AG04449 (cell line): ENCODE measurements at regions not wholly inside any gene's neighbourhood (a gene's known extent, or its start where the extent isn't known, plus 50 kb on each side); places are given as distances from the start of the nearest gene placed in this dataset.

Experiments
- CTCF ChIA-PET: fragments of 350-600 bp; formaldehyde crosslinking; extraction: SDS; loops from one replicate; lab custom pipeline; 2021; ENCODE audit warnings: antibody characterized with exemption; lab: Yijun Ruan, JAX
- POLR2A ChIA-PET: fragments of 400-600, 350-600 bp; formaldehyde crosslinking; extraction: SDS; loops from one replicate; lab custom pipeline; 2020; ENCODE audit warnings: antibody characterized with exemption, inconsistent platforms; lab: Yijun Ruan, JAX
- DNase-seq: peaks from one replicate; pipeline ENCODE4 v3.0.0-alpha.2; 2010; ENCODE audit warnings: low read depth, low spot score
- H3K4me3 ChIP-seq: 2 replicates; pipeline ENCODE4 v1.5.1; 2011; ENCODE audit warnings: low read depth, mild to moderate bottlenecking, control low read depth, low read length
- TF ChIP-seq, protein P1 (sequence below): IDR thresholded peaks from one replicate; pipeline ENCODE4 v1.5.1; 2011; ENCODE audit warnings: mild to moderate bottlenecking, moderate library complexity, low read length, control low read depth, inconsistent platforms; ENCODE audit not compliant: insufficient read depth; ENCODE audit errors: missing control alignments

DNA sequence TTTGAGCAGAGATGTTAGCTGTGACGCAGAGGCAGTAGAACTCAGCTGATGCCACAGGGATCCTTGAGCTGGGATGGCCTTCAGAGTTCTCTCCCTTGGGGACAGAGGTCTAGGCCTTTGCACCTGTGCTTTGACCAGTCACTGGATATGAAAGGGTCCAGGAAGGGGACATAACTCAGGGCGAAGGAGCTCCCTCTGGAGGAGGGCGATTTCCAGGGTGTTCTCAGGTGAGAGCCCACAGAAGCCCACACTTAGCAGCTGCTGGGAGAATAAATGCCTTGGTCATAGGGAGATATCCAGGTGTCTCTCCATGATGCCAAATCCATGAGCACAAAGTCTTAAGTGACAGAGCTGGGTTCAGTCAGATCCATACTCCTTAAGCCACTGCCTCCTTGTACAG is 369.2 kb downstream of the NYAP2 start:
- H3K4me3 ChIP-seq = no peak overlapping the region
- DNase-seq = no peak
- TF ChIP-seq, protein P1, sequence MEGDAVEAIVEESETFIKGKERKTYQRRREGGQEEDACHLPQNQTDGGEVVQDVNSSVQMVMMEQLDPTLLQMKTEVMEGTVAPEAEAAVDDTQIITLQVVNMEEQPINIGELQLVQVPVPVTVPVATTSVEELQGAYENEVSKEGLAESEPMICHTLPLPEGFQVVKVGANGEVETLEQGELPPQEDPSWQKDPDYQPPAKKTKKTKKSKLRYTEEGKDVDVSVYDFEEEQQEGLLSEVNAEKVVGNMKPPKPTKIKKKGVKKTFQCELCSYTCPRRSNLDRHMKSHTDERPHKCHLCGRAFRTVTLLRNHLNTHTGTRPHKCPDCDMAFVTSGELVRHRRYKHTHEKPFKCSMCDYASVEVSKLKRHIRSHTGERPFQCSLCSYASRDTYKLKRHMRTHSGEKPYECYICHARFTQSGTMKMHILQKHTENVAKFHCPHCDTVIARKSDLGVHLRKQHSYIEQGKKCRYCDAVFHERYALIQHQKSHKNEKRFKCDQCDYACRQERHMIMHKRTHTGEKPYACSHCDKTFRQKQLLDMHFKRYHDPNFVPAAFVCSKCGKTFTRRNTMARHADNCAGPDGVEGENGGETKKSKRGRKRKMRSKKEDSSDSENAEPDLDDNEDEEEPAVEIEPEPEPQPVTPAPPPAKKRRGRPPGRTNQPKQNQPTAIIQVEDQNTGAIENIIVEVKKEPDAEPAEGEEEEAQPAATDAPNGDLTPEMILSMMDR = no peak
- ChIA-PET POLR2A (no interaction called here), CTCF (no interaction called here)

DNA sequence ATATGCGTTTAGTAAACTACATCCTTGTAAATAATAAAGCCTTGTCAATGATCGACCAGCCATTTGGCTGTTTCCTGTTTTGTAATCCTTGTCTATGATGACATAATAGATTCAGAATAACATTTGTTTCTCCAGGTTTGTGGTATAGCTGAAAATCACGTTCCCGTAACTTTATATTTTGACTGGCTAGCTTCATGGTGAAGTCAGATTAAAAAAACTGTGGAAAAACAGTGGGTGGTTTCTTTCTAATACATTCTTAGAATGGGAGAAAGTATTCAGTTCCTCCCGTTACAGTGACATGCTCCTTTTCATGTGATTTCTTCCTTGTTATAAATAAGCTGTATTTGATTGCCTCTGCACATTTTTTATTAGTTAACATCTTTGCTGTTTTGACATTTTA is 366.9 kb downstream of the NYAP2 start:
- TF ChIP-seq, protein P1 = no peak
- no peak overlapping the region for H3K4me3 ChIP-seq
- no peak for DNase-seq
- CTCF ChIA-PET = no interaction called here
- POLR2A ChIA-PET = no interaction called here

DNA sequence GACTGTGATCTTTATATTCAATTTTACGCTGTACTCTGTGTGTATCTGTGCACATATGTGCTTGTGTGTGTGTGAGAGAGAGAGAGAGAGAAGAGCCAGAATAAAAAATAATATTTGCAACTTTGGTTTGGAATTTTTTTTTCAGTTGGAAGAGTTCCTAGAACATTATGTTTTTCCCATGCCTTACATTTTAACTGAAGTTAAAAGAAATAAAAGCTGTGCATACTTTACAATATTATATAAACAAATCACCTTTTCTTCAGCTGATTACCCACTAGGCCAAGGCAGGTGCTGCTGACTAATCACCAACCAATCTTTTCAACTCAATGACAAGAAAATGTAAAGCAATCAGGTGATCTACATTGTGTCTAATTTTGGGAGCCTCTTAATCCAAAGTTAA is 366.3 kb downstream of the NYAP2 start:
- POLR2A ChIA-PET = no interaction called here
- TF ChIP-seq, protein P1 = no peak
- H3K4me3 ChIP-seq = no peak overlapping the region
- CTCF ChIA-PET = no interaction called here
- DNase-seq = no peak

DNA sequence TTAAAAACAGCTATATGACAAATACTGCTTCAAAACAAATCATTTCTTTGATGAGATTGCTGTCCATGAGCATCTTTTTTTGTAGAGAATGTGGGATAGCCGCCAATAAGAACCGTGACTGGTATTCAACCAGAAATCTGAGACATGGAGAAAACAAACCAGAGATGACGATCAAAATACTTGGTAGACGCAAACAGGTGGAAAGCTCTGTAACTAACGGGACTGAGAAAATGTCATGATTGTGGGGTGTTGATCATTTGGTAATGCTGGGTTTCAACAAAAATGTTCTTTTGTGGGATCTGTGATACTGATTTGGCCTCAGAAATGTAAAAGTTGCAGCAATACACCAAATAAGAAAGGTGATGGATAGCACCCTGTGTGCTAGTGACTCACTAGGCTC is 364.8 kb downstream of the NYAP2 start:
- TF ChIP-seq, protein P1 = no peak
- ChIA-PET CTCF (no interaction called here), POLR2A (no interaction called here)
- DNase-seq = no peak
- no peak overlapping the region for H3K4me3 ChIP-seq

DNA sequence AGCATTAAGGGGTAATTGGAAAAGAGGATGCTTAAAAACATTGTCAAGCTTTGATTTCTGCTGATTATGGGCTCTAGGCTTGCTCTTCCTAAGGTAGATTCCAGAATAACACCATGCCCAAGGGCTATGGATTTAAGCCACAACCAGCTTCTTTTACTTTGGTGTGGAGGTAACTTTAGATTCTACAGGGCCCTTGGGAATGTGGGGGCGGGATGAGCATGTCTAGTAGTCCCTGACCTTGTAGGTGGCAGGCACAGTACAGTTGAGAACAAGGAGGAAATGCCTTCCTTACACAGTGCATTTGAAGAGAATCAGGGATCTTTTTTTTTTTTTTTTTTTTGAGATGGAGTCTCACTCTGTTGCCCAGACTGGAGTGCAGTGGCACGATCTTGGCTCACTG is 364.2 kb downstream of the NYAP2 start:
- no peak overlapping the region for H3K4me3 ChIP-seq
- TF ChIP-seq, protein P1 = no peak
- ChIA-PET CTCF (interaction anchor here (0.7 kb wide), 1 partner anchor 25 kb away, joined by 3 read pairs; no protein-coding TSS in a partner anchor), POLR2A (no interaction called here)
- no peak for DNase-seq

DNA sequence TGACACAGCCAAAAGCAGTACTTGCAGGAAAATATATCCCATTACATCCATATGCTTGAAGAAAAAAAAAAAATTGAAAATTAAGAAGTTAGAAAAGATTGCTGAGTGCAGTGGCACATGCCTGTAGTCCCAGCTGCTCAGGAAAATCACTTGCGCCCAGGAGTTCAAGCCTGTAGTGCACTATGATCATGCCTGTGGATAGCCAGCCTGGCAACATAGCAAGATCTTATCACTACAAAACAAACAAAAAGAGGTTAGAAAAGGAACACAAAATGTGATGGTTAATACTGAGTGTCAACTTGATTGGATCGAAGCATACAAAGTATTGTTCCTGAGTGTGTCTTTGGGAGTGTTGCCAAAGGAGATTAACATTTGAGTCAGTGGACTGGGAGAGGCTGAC is 361.9 kb downstream of the NYAP2 start:
- no peak overlapping the region for H3K4me3 ChIP-seq
- no peak for DNase-seq
- ChIA-PET CTCF (no interaction called here), POLR2A (no interaction called here)
- TF ChIP-seq, protein P1 = no peak
